Heart right ventricle (tissue), 16 donors: ENCODE measurements at regions not wholly inside any gene's neighbourhood (a gene's known extent, or its start where the extent isn't known, plus 50 kb on each side); places are given as distances from the start of the nearest gene placed in this dataset.

ENCODE experiments used
- ATAC-seq, 8 donors: fragments of 200-7000 bp; cut with Tn5 transposase; one replicate each; pipeline ENCODE4 v1.9.1; 2020; ENCODE audit warnings: mild to moderate bottlenecking in 8 of 8, moderate library complexity in 8 of 8, moderate number of reproducible peaks in 1 of 8
- DNase-seq, 2 donors: peaks; one replicate each; pipeline ENCODE4 v3.0.0-alpha.2; 2020
- H3K27ac ChIP-seq, 10 donors: fragments of 200-600 bp; sonication (generic) in 2 of 10; one replicate each; pipeline versions ENCODE4 v1.5.0 to v1.8.0; 2020 to 2022; ENCODE audit warnings: mild to moderate bottlenecking in 3 of 10
- H3K27me3 ChIP-seq, 7 donors: fragments of 200-600 bp; one replicate each; pipeline ENCODE4 v1.8.0; 2021 to 2022; ENCODE audit warnings: mild to moderate bottlenecking in 2 of 7
- H3K36me3 ChIP-seq, 9 donors: fragments of 200-600 bp; sonication (generic) in 1 of 9; one replicate each; pipeline versions ENCODE4 v1.5.0 to v1.8.0; 2020 to 2022; ENCODE audit warnings: mild to moderate bottlenecking in 2 of 9
- H3K4me1 ChIP-seq, 9 donors: fragments of 200-600 bp; sonication (generic) in 1 of 9; one replicate each; pipeline versions ENCODE4 v1.5.0 to v1.8.0; 2020 to 2022; ENCODE audit warnings: mild to moderate bottlenecking in 4 of 9
- H3K4me3 ChIP-seq, 10 donors: fragments of 200-600 bp; sonication (generic) in 2 of 10; one replicate each; pipeline versions ENCODE4 v1.5.0 to v1.8.0; 2020 to 2022; ENCODE audit warnings: mild to moderate bottlenecking in 7 of 10, moderate library complexity in 2 of 10
- H3K9me3 ChIP-seq, 11 donors: fragments of 200-600 bp in 10 of 11; sonication (generic) in 2 of 11; one replicate each; pipeline versions ENCODE4 v1.5.0 to v1.8.0; 2013 to 2022; ENCODE audit warnings: mild to moderate bottlenecking in 2 of 11, control low read depth in 1 of 11, moderate library complexity in 1 of 11
- CTCF ChIP-seq, 9 donors: fragments of 200-600 bp; sonication (generic) in 2 of 9; IDR thresholded peaks; one replicate each; pipeline versions ENCODE4 v1.5.0 to v1.8.0; 2021 to 2022; ENCODE audit warnings: antibody characterized with exemption in 9 of 9, mild to moderate bottlenecking in 5 of 9, moderate library complexity in 1 of 9
- WGBS, 2 donors: extraction: QIAGEN DNeasy Blood & Tissue Kit; methylation state at CpG; one replicate each; pipeline ENCODE4 v1.1.7; 2013; ENCODE audit warnings: inconsistent platforms in 1 of 2; 5-methylcytosine and 5-hydroxymethylcytosine counted together
- intact Hi-C, 10 donors: fragments of 100-400 bp; cut with DNase I; formaldehyde crosslinking; loops; one replicate each; pipeline versions ENCODE4 v1.11.1 to v1.14.2; 2022
- donor health status: Arrhythmogenic right ventricular cardiomyopathy.
- donor health status: ischemic (EF 13 %, LVEDD 7.1; RV severe dilation, severe dysfunction).
- donor health status: healthy with polysubstance abuse.
- donor health status: DM: no; HTN: yes; CAD: no.
- donor health status: DM: no; HTN: no; CAD: no.
- donor health status: ischemic (EF 25% LVEDD 6.9; RV normal size, moderate dysfunction).
- donor health status: ischemic (EF 25% LVEDD 5.7; RV mildly dilated, moderate dysfunction).
- donor health status: healthy.
- donor health status: DM: yes; HTN: yes; CAD: no.
- donor health status: Ischemic cardiomyopathy.
- donor health status: ischemic (EF 35%, LVEDD 5.7; RV mildly dilated, moderate dysfunction).
- donor health status: nonischemic (EF 11% LVEDD 7.7; RV severe dilation, severe dysfunction).
- donor health status: DM: yes; HTN: yes; CAD: no.
- donor health status: PGD.
- donor health status: ischemic (EF 29% LVEDD 5.4; RV normal size, mild dysfunction).
- donor health status: nonischemic (EF 23%, LVEDD 6.1; RV moderate dilation, normal function).

- H3K9me3 ChIP-seq: no peaks in the 10 kb centered on the region
- intact Hi-C loops: no loop called here
- H3K27ac ChIP-seq: no peak overlapping the region
- ATAC-seq (no peak), DNase-seq (no peak)
- H3K36me3 ChIP-seq: no peaks in the 10 kb centered on the region
- no peaks in the 10 kb centered on the region for H3K27me3 ChIP-seq
- TF ChIP-seq CTCF (IDR thresholded peaks at IDR 0.05): no peak
- WGBS, 2 donors: 41 to 48% methylated on average over 1 of the region's 1 CpG
- H3K4me3 ChIP-seq: no peak overlapping the region
- H3K4me1 ChIP-seq: no peaks in the 10 kb centered on the region
Measured at GRCh38 chr9:19840953-19841352, 52.1 kb upstream of the SLC24A2 start.
